T-helper 2 cell treated with Interferon-gamma antibody and Interleukin-4, amounts not matched to agents 100 ng/mL and 5 ng/mL, for 36 hours (primary cell): ENCODE measurements at regions not wholly inside any gene's neighbourhood (a gene's known extent, or its start where the extent isn't known, plus 50 kb on each side); places are given as distances from the start of the nearest gene placed in this dataset.

Experiments used
- intact Hi-C: fragments of 100-400 bp; cut with micrococcal nuclease; formaldehyde crosslinking; loops from one replicate; pipeline ENCODE4 v1.15.1; 2023

DNA sequence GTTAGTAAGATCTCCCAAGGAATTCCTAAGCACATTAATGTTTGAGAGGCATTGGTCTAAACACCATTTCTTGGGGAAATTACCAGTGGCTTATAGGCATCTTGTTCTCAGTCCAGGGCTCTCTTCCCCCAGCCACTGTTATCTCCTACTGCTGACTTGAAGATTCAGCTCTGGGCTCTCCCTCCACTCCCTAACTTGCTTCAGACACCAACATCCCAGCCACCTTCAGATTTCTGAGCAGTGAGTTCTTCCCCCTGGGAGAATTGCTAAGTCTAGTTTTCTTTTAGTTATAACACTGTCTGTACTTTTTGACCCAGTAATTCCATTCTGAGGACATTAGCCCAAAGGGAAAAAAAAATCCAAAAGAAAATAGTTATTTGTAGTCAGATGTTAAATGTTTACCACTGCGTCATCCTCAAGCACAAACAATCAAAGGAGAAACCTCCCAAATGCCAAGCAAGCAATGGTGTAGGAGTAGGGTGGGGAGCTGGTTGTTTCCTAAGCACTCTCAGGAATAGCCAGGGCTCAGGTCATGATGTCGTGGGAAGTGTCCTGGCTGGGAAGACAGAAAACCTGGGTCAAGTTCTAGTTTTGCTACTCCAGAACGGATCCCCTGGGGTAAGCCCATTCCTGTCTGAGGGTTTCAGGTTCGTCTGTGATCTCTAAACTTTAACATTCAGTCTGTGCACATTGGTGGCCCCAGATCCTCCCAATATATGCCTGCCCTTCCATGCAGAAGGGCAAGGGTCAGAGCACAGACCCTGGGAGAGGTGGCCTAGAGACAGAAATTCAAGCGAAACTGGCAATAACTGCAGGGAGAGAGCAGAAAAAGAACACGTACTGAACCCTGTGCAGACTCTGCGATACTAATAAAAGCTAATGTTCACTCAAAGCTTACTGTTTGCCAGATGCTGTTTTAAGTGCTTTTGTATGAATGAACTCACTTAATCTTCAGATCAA lies 191.1 kb upstream of the FGGY start:
- intact Hi-C loops, result no loop called here

DNA sequence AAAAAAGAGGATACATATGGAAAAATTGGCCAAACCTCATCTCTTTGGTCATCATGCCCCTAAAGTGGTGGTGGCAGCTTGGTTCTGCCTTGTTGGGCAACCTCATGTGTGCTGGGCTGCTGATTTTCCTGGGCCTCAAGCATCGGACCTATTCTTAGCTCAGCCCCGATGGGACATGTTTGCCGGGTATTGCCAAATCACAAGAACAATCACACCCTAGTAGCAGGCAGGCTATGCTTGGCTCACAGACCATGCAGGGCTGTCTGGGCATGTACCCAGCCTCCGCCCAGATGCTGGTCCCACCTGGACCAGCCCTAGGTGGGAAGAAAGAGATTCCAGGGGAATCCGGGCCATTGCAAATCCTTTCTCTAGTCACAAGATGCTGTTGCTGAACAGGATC lies 189.4 kb upstream of the FGGY start:
- intact Hi-C loops, result no loop called here

DNA sequence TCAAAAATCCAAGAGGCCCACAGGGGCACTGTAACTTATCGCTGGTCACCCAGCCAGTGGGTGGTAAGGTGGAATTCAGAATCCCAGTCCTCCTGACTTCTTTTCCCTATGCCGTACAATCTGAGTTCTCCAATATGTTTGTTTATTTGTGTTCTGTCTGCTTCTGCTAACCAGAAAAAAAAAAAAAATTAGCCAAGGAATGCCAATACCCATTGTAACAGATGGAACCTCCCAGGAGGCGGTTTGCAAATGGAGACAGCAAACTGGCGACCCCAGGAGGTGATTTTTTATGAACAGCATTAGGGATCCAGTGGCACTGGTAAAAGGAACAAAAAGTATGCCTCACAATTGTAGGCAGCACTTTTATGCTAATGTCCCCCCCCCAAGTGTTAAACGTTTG lies 189.0 kb upstream of the FGGY start:
- intact Hi-C loops, result no loop called here

GRCh38 chr1:59108481-59109317 lies 188.2 kb upstream of the FGGY start:
- intact Hi-C loops, result no loop called here

- intact Hi-C loops, result no loop called here
Observed at GRCh38 chr1:59110271-59110670, 186.6 kb upstream of the FGGY start.

- intact Hi-C loops, result no loop called here
Observed at GRCh38 chr1:59113876-59114457, 182.9 kb upstream of the FGGY start.

- intact Hi-C loops, result no loop called here
Observed at GRCh38 chr1:59115865-59116264, 181.0 kb upstream of the FGGY start.

- intact Hi-C loops, result no loop called here
Observed at GRCh38 chr1:59116920-59117542, 179.9 kb upstream of the FGGY start.

GRCh38 chr1:59122527-59122926 lies 174.4 kb upstream of the FGGY start:
- intact Hi-C loops, result no loop called here

- intact Hi-C loops, result no loop called here
Observed at GRCh38 chr1:59123081-59123681, 173.7 kb upstream of the FGGY start.

GRCh38 chr1:59124166-59124565 lies 172.7 kb upstream of the FGGY start:
- intact Hi-C loops, result no loop called here

DNA sequence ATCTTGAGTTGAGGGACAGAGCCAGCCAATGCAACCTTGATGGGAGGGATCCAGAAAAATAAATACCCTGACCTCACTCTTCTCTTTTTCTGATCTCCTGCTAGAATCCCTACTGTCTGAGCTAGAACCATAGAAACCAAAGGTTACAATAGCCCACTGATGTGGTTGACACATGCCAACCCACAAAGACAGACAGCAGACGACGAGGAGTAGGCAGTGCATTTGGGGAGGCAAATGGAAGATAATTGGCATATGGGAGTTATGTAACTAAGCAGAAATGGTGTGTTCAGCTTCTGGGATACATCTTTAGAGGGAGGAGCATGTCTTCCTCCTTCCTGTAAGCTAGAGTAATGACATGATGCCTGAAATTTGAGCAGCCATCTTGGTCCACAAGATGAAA lies 171.7 kb upstream of the FGGY start:
- intact Hi-C loops, result no loop called here

DNA sequence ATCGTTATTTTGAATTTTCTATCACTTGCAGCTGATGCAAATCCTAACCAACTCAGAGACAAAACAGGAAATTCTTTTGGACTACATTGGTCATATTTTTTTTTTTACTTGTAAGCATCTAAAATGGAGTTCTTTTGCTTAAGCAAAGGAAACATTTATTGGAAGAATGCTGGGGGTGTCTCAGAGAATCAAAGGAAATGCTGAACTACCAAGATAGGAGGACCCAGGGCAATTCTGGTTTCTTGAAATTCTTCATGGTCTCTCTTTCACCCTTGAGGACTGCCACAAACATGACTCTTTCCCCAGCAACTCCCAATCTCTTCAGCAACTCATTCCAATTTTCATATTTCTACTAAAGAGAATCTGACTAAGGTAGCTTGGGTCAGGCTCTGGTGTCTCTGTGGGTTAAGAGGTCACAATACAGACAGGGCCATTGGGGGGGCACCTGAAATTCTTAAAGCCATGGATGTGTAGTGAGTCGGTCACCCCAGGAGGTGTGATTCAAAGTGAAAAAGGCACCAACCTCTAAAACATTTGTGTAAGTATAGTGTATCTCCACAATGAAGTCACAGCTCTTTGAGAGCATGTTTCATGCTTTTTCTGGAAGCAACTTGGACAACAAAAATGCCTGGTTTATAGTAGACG lies 171.1 kb upstream of the FGGY start:
- intact Hi-C loops, result no loop called here

DNA sequence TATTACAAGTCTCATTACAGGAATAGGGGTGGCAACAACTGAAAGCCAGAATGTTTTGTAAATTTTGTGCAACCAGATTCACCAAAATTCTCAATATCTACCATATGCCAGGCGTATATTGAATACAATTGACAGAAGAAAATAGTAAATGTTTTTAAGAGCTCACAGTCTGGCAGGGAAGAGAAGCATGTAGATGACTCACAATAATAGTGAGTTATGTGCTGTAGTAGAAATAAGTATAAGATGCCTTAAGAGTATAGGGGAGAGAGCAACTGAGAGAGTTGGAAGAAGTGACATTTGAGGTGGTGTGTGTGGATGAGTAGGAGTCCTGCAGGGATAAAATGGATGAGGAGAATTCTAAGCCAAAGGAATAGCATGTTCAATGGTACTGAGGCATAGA lies 170.5 kb upstream of the FGGY start:
- intact Hi-C loops, result no loop called here

- intact Hi-C loops, result no loop called here
Observed at GRCh38 chr1:59128239-59128736, 168.6 kb upstream of the FGGY start.

DNA sequence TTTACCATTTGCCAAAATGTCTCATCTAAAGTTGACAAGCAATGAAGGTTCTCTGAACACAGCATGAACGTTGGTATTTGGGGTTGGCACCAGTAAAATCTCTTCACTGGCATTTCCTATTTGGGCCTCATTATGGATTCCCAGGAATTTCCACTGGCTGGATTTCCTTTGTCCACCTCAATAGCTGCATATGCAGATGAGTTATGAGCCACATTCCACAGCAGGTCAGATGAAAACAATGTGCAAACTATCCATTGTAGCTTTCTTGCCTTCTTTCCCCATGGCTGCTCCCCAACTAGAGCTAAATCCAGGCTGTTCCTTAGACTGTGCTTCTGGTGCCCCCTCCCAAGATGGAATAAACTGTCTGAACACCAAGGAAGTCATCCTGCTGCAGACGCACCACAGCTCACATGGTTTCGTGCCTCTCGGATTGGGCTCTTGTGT lies 168.1 kb upstream of the FGGY start:
- intact Hi-C loops, result no loop called here

- intact Hi-C loops, result no loop called here
Observed at GRCh38 chr1:59132295-59132694, 164.6 kb upstream of the FGGY start.

DNA sequence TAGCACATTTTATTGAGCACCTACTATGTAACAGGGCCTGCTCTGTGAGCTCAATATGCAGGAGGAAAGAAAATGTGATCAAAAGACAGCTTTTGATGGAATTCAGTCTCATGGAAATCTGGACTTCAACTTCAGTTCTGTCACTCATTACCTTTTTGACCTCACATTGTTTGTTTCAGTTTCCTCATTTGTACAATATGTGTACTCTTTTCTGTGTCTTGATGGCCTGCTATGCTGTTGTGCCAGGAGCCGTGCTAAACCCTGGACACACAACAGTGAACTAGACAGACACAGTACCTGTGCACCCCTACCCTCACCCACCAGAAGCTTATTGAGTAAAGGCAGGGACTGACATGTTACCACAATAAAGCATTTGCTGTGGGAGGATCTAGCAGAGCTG lies 162.9 kb upstream of the FGGY start:
- intact Hi-C loops, result no loop called here

GRCh38 chr1:59135761-59136255 lies 161.1 kb upstream of the FGGY start:
- intact Hi-C loops, result no loop called here
